ENCODE measurements at regions not wholly inside any gene's neighbourhood (a gene's known extent, or its start where the extent isn't known, plus 50 kb on each side); places are given as distances from the start of the nearest gene placed in this dataset.

DNA sequence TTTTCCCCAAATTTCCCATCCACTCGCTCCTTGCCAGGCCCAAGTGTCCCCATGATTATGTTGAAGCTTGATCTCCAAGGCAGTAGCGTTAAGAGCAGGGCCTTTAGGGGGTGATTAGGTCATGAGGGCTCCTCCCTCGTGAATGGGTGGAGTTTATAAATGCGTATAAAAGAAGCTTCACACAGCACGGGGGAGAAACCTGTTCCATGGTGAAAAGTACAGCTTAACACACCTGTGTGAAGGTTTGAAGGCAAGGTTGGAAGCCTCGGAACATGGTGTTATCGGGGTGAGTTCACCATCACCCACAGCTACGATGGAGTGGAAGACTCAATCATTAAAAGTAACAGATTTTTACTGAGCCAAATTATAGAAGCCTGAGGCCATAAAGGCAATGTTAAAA, 137.4 kb upstream of the ALKAL2 start:
- no peak for DNase-seq

DNA sequence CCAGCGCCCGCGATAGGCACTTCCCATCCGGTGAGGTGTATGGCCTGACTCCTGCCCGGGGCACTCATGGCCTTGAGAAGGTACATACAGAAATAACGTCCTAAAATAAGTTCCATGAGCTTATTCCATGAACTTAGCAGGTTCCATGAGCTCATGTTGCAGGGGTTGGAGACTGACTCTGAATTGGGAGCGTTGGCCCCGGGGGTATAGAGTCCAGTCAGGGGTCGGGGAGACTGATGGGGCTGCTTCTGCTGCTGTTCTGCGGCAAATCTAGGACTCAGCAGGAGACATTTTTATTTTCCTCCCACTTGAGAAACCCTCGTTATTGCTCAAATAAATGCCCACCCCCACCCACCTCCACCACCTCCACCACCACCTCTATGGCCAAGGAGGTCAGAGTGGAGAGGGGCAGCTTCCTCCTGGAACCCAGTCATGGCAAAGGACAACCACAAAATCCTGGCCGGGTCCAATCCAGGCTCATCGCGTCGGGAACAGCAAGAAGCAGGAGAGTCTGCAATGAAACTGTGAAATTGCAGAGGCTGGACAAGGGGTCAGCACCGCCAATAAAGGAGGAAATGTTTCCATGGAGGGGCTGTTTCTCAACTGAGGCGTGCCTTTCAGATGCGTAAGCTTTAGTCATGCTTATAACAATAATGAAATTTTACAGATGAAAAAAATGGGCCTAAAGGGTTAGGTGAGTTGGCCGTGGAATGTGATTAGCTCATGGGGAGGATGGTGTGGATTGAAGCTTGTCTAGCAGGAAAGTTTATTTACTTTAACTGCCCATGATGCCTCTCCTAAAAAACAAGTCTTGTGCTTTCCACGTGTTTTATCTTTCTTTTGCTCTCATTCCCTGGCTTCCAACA, 136.6 kb upstream of the ALKAL2 start:
- DNase-seq: no peak

DNA sequence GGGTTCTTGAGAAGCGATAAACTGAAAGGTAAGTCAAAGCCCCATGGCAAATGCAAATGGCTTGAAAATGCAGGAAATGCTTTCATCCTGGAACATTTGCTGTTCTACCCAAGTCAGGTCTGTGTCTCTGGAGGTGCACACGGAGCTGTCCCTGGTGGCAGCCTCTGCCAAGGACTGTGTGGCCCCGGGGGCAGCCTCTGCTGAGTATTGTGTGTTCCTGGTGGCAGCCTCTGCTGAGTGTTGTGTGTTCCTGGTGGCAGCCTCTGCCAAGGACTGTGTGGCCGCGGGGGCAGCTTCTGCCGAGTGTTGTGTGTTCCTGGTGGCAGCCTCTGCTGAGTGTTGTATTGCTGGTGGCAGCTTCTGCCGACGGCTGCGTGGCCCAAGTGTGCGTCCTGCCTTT, 135.6 kb upstream of the ALKAL2 start:
- DNase-seq: no peak

DNA sequence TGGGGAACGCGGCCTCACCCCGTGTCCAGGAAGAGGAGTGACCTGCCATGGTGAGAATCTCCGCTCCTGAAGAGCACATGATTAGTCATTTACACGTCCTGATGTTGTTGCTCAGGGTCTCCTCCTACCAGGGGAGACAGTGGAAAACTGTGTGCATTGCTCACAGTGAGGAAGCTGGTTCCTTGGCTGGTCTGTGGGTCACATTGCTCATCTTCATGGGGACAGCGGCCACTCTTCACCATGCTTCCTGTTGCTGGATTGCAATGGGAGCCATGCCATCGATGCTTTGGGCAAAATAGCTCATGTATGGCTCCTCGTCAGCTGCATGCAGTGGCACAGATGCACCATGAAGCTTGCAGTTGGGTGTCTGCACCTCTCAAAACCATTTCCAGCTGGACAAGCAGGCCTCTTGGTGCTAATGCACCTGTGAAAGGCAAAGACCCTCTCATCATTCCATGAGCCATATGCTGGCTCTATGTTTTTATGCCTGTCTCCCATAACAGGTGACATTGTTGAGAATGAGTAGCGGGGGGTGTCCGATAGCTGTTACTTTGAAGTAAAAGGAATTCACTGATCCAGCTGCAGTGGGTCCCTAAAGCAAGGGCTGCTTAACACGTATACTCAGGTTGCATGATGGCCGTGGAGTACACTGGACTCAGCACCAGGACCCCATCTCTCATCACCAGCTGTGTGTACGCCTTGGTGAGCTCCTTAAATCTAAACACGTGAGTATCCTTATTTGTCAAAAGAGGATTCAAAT, 135.0 kb upstream of the ALKAL2 start:
- no peak for DNase-seq

DNA sequence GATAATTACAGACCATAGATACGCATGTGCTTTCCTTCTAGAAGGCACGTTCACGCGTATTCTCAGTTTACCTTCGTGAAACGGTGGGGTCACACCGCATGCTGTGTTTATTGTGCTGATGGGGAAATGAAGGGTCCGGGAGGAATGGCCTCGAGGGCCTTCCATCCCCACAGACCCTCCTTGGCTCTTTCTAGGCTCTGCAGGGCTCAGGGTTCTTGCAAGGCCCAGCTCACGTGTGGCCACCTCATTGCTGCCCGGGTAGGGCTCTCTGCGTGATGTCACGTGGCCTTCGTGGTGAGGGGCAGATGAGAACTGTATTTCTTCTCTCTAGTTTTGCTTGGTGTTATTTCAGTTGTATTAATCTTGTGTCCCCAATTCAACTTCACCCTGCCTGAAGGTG, 133.5 kb upstream of the ALKAL2 start:
- DNase-seq: no peak

DNA sequence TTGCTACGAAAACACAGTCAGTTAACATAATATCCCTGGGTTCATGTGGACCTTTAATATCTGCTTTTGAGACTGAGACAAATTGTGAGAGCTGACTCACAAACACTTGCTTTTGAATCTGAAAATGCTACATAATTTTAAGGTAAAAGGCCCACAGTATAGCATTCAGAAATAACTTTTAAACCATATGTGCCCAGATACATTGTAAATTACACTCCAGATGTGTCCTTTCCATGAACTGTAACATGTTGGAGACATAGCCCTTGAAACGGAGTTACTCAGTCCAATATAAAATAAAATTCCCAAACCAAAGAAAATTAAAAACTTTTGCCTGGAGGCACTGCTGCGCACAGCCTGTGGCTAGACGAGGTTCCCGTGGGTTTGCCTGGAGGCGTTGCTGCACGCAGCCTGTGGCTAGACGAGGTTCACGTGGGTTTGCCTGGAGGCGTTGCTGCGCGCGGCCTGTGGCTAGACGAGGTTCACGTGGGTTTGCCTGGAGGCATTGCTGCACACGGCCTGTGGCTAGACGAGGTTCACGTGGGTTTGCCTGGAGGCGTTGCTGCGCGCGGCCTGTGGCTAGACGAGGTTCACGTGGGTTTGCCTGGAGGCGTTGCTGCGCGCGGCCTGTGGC, 131.9 kb upstream of the ALKAL2 start:
- peak in 1 of 2 donors; percentile 23 for DNase-seq

DNA sequence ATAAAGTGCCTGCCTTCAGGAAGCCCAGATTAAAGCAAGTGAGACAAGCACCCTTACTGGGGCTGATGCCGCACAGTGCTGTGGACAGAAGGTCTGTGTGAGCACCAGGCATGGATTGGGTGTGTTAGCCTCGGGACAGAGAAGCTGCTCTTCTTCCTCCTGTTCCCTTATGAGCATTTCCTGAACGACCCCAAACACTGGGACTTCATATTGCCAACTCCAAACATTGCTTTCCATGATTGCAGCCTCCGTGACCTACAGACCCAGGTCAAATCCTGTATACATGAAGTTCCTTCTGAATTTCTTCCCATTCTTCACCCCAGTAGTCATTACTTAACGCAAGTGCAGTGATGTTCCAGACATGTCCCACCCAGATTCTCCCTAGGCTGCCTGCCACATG, 129.8 kb upstream of the ALKAL2 start:
- no peak for DNase-seq

DNA sequence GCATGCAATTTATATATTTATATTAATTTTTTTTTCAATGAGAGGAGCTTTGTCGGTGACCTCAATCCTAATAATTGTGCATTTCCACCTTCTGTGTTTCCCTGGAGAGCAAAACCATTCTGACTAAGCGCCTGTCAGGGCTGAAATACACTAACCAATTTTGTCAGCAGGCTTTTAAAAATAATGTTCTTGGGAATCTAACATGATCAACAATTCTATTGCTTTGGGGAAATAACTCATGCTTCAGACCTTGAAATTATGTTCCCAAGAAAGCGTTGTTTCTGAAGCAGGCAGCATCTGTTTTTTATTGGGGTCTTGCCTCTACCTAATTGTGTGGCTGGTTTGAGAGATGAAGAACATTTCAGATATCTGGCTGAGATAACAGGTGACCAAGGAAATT, 129.1 kb upstream of the ALKAL2 start:
- DNase-seq: no peak

DNA sequence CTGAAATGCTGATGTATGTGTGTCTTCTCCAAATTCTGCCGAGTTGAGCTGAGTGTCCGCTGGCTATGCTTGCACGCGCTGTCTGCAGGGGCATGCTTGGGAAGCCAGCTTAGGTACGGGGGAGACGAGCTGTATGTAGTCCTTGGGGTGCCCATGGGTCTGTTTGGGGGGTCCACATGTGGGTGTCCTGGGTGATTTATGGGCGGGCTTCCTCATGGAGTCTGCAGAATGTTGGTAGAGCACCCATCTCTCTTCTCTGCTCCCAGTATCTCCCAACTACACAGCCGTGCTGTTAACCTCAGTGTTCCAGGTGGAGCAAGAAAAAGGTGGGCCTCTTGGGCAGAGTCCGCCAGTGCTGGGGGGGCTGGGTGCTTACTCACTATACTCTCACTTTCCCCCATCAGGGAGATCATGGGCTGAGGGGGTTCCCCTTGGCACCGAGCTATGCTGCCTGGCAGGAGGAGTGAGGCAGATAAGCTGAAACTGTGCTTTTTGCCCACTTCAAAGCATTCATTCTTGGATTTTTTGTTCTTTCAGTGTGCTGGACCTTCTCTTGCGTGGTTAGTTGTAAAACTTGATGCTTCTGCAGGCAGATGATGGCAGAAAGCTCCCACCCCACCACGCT, 128.2 kb upstream of the ALKAL2 start:
- DNase-seq: no peak

DNA sequence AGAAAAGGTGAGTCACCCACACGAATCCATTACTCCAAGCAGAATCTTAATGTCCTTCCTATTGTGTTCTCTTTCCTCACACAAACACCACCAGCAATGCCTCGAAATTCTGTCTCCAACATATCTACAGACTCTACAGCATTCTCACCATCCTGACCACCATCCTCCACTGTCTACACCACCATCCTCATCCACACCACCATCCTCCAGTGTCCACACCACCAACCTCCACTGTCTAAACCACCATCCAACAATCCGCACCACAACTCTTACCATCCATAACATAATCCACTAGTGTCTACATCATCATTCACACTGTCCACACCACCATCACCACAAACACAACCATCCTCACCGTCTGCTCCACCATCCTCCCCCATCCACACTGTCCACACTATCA, 121.6 kb upstream of the ALKAL2 start:
- no peak for DNase-seq

DNA sequence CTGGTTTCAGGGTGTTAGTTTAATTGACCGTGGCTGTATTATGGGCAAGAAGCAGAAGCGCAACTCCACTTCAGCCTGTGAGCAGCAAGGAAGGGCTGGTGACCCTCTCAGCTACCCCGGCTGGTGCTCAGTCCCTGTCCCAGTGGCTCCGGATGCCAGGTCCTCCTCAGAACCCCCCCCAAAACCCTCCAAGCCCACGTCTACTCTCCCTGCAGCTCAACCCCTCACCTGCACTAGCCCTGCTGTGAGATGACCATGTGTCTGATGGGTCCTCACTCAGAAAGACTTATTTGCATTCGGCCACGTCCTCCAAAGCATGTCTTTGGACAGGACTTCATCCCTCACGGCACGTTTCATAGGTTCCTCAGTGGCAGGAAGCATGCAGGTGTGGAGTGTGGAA, 119.7 kb upstream of the ALKAL2 start:
- no peak for DNase-seq

DNA sequence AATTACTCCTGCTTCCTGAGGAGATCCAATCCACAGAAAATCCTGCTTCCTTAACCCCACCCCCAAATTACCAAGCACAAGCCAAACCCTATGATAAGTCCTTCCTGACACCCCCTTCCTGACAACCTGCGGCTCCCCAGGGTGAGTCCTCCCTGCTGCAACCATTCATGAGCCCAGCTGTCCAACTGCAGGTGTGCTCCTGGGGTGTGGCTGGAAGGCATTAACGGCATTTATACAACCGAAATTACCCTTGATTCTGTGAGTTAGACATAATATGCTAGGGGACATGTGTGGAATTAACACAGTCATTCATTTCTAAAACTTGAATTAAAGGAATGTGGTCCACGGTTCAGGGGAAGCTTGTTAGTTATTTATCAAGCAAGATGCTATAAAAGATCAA, 119.0 kb upstream of the ALKAL2 start:
- no peak for DNase-seq

DNA sequence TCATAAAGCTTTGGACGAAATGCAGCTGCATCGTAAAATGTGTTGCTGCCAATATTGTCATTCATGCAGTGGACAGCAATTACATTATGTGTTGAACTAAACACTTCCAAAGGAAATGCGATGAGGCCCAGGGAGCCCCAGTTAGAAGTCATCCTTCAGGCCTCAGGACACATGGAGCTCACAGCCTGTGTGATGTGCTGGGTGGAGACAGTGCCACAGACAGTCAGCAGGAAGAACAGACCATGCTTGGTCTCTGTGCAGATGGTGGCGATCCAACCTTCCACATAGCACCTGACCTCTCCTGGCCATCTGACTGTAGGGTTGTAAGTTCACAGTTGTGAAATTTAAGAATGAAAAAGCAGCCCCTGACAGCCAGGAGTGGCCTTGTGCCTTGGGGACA, 118.3 kb upstream of the ALKAL2 start:
- no peak for DNase-seq

DNA sequence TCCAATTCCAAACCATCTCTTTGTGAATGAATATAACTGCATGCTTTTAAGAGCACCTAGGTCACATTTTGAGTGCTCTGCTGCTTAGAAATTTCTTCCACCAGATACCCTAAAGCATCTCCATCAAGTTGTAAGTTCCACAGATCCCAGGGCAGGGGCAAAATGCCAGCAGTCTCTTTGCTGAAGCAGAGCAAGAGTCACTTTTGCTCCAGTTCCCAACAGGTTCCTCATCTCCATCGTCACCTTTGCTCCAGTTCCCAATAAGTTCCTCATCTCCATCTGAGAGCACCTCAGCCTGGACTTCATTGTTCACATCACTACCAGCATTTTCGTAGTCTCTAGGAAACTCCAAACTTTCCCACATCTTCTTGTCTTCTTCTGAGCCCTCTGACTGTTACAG, 116.7 kb upstream of the ALKAL2 start:
- DNase-seq: no peak

DNA sequence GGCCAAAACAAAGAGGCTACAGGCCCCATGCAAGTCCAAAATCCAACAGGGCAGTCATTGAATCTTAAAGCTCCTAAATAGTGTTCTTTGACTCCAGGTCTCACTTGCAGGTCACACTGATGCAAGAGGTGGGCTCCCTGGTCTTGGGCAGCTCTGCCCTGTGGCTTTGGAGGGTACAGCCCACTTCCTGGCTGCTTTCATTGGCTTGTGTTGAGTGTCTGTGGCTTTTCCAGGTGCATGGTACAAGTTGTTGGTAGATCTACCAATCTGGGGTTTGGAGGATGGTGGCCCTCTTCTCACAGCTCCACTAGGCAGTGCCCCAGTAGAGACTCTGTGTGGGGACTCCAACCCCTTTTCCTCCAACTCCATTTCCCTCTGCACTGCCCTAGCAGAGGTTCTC, 115.8 kb upstream of the ALKAL2 start:
- no peak for DNase-seq

DNA sequence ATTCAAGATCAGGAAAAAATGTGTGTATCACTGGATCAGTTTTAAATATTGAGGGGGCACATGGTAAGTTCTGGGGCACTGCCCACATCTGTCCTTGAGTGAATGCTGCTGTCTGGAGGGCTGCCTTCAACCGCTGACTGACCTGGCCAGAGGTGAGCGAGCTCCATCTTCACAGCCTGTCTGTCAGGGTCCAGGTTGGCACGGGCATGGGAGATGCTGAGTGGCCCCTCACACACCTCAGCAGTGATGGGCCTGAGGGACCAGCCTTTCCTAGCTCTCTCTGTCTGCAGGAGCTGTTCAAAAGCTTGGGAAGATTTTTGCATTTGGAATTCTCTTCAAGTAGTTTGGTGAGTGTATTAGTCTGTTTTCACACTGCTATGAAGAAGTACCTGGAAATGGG, 114.8 kb upstream of the ALKAL2 start:
- no peak for DNase-seq

DNA sequence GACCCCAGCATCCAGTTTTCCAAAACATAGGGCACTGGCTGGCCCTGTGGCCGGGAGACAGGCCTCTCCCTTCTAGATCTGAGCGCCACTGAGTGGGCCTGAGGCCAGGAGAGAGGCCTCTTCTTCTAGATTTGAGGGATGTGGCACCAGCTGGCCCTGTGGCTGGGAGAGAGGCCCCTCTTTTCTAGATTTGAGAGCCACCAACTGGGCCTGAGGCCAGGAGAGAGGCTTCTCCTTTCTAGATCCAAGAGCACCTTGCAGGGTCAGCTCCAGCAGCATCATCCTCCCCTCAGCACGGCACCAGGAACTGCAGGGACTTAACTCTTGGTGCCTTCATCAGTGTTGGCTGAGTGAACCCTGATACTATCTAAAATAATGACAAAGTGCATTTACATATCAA, 114.3 kb upstream of the ALKAL2 start:
- no peak for DNase-seq

DNA sequence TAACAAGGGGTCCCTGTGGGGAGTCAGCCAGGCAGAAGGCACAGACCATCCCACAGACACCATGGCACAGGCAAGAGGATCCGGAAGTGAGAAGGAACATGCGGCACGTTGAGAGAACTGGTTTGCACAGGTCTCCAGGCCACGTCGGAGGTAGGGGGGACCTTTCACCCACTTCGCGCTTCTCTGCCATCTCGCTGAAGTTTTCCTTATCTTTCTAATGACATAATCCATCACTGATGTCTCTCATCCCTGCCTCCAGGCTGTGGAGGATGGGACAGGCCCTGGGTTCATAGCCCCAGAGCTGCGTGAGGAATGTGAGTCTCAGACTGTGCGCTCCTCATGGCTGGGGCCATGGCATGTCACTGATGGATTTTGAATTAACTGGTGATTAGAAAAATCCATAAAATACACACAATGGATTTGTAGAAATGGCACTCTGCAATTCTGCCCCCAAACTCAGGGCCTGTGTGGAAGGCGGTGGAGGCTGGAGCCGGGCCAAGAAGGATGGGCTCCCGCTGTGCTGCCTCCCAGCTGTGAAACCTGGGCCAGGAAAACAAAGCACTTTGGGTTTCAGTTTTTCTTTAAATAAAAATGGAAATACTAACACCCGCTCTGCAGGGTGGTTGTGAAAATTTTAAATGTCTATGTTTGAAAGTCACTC, 113.3 kb upstream of the ALKAL2 start:
- DNase-seq: no peak

DNA sequence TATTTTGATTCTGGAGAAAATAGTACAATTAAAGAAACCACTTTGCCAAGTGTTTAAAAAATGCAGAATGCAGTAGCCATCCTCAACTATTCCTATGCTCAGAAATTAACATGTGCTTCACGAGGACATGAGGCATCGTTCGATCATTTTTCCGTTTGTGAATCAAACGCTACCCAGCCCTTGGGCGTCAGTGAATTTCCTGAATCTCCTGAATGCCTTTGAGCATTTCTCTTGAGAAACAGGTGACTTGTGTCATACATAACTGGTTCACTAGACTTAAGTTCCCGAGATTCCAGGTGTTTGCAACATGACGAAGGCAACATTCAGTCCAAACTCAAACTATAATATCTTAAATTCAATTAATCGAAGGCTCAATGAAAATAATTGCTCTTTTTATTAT, 110.0 kb upstream of the ALKAL2 start:
- DNase-seq: no peak

DNA sequence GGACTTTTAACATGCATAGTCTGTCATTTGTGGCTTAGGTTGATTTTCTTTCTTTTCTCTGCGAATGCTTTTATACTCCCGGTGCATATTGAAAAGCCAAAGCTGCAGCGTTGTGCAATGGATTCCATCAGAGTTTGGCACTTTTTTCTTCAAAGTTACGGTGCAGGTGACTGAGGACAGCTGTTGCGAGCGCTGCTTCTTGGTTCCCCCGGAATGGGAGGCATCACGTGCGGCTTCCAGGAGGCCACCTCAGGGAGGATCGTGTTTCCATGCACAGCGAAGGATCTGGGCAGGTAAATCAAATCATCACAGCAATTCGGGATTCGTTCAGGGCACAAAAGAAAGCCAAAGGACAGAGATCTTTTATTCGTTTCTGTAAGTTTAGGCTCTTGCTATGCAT, 109.6 kb upstream of the ALKAL2 start:
- DNase-seq: no peak

DNA sequence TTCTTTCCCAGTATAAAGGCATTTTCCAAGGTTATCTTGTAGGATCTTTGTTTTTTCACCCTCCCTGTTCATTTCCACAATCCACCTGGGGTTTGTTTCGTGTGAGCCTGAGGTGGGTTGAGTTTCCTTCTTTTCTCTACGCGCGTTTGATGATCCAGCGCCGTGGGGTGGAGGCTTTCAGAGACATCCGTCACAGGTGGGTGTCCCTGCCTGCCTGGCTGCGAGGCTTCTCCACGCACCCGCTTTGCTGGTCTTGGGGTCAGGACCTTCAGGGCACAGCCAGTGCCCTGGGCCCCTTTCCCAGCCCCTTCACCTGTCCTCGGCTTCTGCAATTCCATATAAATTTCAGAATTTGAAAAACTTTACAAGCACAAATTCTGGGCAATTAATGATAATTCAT, 109.0 kb upstream of the ALKAL2 start:
- no peak for DNase-seq

DNA sequence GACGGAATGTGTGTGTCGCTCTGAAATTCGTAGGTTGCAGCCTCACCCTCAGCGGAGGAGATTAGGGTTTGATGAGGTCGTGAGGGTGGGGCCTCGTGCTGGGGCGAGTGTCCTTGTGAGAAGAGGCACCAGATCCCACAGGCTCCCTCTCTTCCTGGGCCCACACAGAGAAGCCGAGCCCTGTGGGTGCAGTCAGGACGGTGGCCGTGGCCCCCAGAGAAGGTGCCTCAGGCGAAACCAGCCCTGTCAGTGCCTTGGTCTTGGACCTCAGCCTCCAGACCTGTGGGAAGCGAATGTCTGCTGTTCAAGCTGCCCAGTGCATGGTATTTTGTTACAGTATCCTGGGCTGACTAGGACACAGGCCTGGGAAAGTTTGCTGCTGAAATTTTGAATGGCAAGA, 108.0 kb upstream of the ALKAL2 start:
- DNase-seq: no peak
